ENCODE measurements at regions not wholly inside any gene's neighbourhood (a gene's known extent, or its start where the extent isn't known, plus 50 kb on each side); places are given as distances from the start of the nearest gene placed in this dataset.

GRCh38 chr6:119891206-119891605, 541.6 kb upstream of the MAN1A1 start:
- Mint-ChIP-seq H3K4me3 (no peak overlapping the region), H3K4me1 (ENCODE audit: low read depth) (no peaks in the 10 kb centered on the region), H3K27me3 (ENCODE audit: low read depth) (no peaks in the 10 kb centered on the region), H3K36me3 (ENCODE audit: low read depth) (no peaks in the 10 kb centered on the region), H3K27ac (no peak overlapping the region), H3K9me3 (ENCODE audit: insufficient read depth) (no peaks in the 10 kb centered on the region)
- ChIA-PET POLR2A (no interaction called here), CTCF (interaction anchor here (1.2 kb wide), 1 partner anchor 11 kb away, joined by 3 read pairs; no protein-coding TSS in a partner anchor)
- ATAC-seq (no peak), DNase-seq (no peak)

- H3K27me3 Mint-ChIP-seq (ENCODE audit: low read depth), result no peaks in the 10 kb centered on the region
- no peak overlapping the region for H3K27ac Mint-ChIP-seq
- H3K4me1 Mint-ChIP-seq (ENCODE audit: low read depth), result no peaks in the 10 kb centered on the region
- ATAC-seq (no peak), DNase-seq (no peak)
- no peaks in the 10 kb centered on the region for H3K9me3 Mint-ChIP-seq (ENCODE audit: insufficient read depth)
- CTCF ChIA-PET, result no interaction called here
- no peak overlapping the region for H3K4me3 Mint-ChIP-seq
- H3K36me3 Mint-ChIP-seq (ENCODE audit: low read depth), result no peaks in the 10 kb centered on the region
- POLR2A ChIA-PET, result no interaction called here
These were observed 540.9 kb upstream of the MAN1A1 start for GRCh38 chr6:119890470-119890869.

- H3K27ac Mint-ChIP-seq, result no peak overlapping the region
- no peak for DNase-seq
- no peak for ATAC-seq
- ChIA-PET POLR2A (no interaction called here), CTCF (no interaction called here)
- H3K27me3 Mint-ChIP-seq (ENCODE audit: low read depth), result no peaks in the 10 kb centered on the region
- H3K36me3 Mint-ChIP-seq (ENCODE audit: low read depth), result no peaks in the 10 kb centered on the region
- H3K4me3 Mint-ChIP-seq, result no peak overlapping the region
- no peaks in the 10 kb centered on the region for H3K4me1 Mint-ChIP-seq (ENCODE audit: low read depth)
- no peaks in the 10 kb centered on the region for H3K9me3 Mint-ChIP-seq (ENCODE audit: insufficient read depth)
These were observed 538.1 kb upstream of the MAN1A1 start for GRCh38 chr6:119887666-119888065.

GRCh38 chr6:119881416-119881815, 531.9 kb upstream of the MAN1A1 start:
- Mint-ChIP-seq H3K27ac (no peak overlapping the region), H3K36me3 (ENCODE audit: low read depth) (no peaks in the 10 kb centered on the region), H3K4me1 (ENCODE audit: low read depth) (no peaks in the 10 kb centered on the region), H3K4me3 (no peak overlapping the region), H3K27me3 (ENCODE audit: low read depth) (peaks cover 5% of the 10 kb centered on the region), H3K9me3 (ENCODE audit: insufficient read depth) (no peaks in the 10 kb centered on the region)
- ATAC-seq, result no peak
- POLR2A ChIA-PET, result no interaction called here
- CTCF ChIA-PET, result interaction anchor here (1.3 kb wide), 1 partner anchor 10 kb away, joined by 3 read pairs; no protein-coding TSS in a partner anchor
- no peak for DNase-seq

GRCh38 chr6:119880840-119881239, 531.3 kb upstream of the MAN1A1 start:
- H3K27me3 Mint-ChIP-seq (ENCODE audit: low read depth), result peaks cover 8% of the 10 kb centered on the region
- POLR2A ChIA-PET, result no interaction called here
- DNase-seq (no peak), ATAC-seq (no peak)
- H3K4me1 Mint-ChIP-seq (ENCODE audit: low read depth), result no peaks in the 10 kb centered on the region
- CTCF ChIA-PET, result interaction anchor here (1.3 kb wide), 1 partner anchor 11 kb away, joined by 3 read pairs; no protein-coding TSS in a partner anchor
- H3K36me3 Mint-ChIP-seq (ENCODE audit: low read depth), result no peaks in the 10 kb centered on the region
- H3K9me3 Mint-ChIP-seq (ENCODE audit: insufficient read depth), result no peaks in the 10 kb centered on the region
- H3K4me3 Mint-ChIP-seq, result no peak overlapping the region
- no peak overlapping the region for H3K27ac Mint-ChIP-seq

- ATAC-seq, result no peak
- no peak overlapping the region for H3K4me3 Mint-ChIP-seq
- CTCF ChIA-PET, result no interaction called here
These were observed 530.2 kb upstream of the MAN1A1 start for GRCh38 chr6:119879731-119880130.

GRCh38 chr6:119874381-119874780, 524.8 kb upstream of the MAN1A1 start:
- H3K4me1 Mint-ChIP-seq (ENCODE audit: low read depth), result no peaks in the 10 kb centered on the region
- no peaks in the 10 kb centered on the region for H3K9me3 Mint-ChIP-seq (ENCODE audit: insufficient read depth)
- POLR2A ChIA-PET, result no interaction called here
- DNase-seq (no peak), ATAC-seq (no peak)
- peaks cover 12% of the 10 kb centered on the region for H3K27me3 Mint-ChIP-seq (ENCODE audit: low read depth)
- H3K4me3 Mint-ChIP-seq, result no peak overlapping the region
- H3K36me3 Mint-ChIP-seq (ENCODE audit: low read depth), result no peaks in the 10 kb centered on the region
- CTCF ChIA-PET, result no interaction called here
- no peak overlapping the region for H3K27ac Mint-ChIP-seq

More at GRCh38 chr6:119879731-119880130, 530.2 kb upstream of the MAN1A1 start:
- Mint-ChIP-seq H3K4me1 (ENCODE audit: low read depth) (no peaks in the 10 kb centered on the region), H3K27me3 (ENCODE audit: low read depth) (peaks cover 8% of the 10 kb centered on the region), H3K36me3 (ENCODE audit: low read depth) (no peaks in the 10 kb centered on the region), H3K27ac (no peak overlapping the region), H3K9me3 (ENCODE audit: insufficient read depth) (no peaks in the 10 kb centered on the region)
- no peak for DNase-seq
- POLR2A ChIA-PET, result no interaction called here

- Mint-ChIP-seq H3K36me3 (ENCODE audit: low read depth) (no peaks in the 10 kb centered on the region), H3K4me1 (ENCODE audit: low read depth) (no peaks in the 10 kb centered on the region), H3K27ac (no peak overlapping the region), H3K27me3 (ENCODE audit: low read depth) (peaks cover 12% of the 10 kb centered on the region), H3K9me3 (ENCODE audit: insufficient read depth) (no peaks in the 10 kb centered on the region), H3K4me3 (no peak overlapping the region)
- ChIA-PET CTCF (no interaction called here), POLR2A (no interaction called here)
- DNase-seq (no peak), ATAC-seq (no peak)
These were observed 523.5 kb upstream of the MAN1A1 start for GRCh38 chr6:119873107-119873506.

GRCh38 chr6:119871520-119871919, 522.0 kb upstream of the MAN1A1 start:
- DNase-seq (no peak), ATAC-seq (no peak)
- Mint-ChIP-seq H3K27ac (no peak overlapping the region), H3K4me3 (no peak overlapping the region), H3K9me3 (ENCODE audit: insufficient read depth) (no peaks in the 10 kb centered on the region), H3K36me3 (ENCODE audit: low read depth) (no peaks in the 10 kb centered on the region), H3K4me1 (ENCODE audit: low read depth) (no peaks in the 10 kb centered on the region), H3K27me3 (ENCODE audit: low read depth) (peaks cover 7% of the 10 kb centered on the region)
- ChIA-PET CTCF (no interaction called here), POLR2A (no interaction called here)

- H3K4me3 Mint-ChIP-seq, result no peak overlapping the region
- H3K27ac Mint-ChIP-seq, result no peak overlapping the region
- ATAC-seq (no peak), DNase-seq (no peak)
- H3K27me3 Mint-ChIP-seq (ENCODE audit: low read depth), result peaks cover 2% of the 10 kb centered on the region
- no peaks in the 10 kb centered on the region for H3K36me3 Mint-ChIP-seq (ENCODE audit: low read depth)
- ChIA-PET POLR2A (no interaction called here), CTCF (no interaction called here)
- H3K4me1 Mint-ChIP-seq (ENCODE audit: low read depth), result no peaks in the 10 kb centered on the region
- no peaks in the 10 kb centered on the region for H3K9me3 Mint-ChIP-seq (ENCODE audit: insufficient read depth)
These were observed 516.1 kb upstream of the MAN1A1 start for GRCh38 chr6:119865466-119866350.

GRCh38 chr6:119862719-119863118, 513.2 kb upstream of the MAN1A1 start:
- ChIA-PET CTCF (no interaction called here), POLR2A (no interaction called here)
- Mint-ChIP-seq H3K27me3 (ENCODE audit: low read depth) (peaks cover 8% of the 10 kb centered on the region), H3K9me3 (ENCODE audit: insufficient read depth) (no peaks in the 10 kb centered on the region), H3K4me1 (ENCODE audit: low read depth) (no peaks in the 10 kb centered on the region), H3K4me3 (no peak overlapping the region), H3K36me3 (ENCODE audit: low read depth) (no peaks in the 10 kb centered on the region), H3K27ac (no peak overlapping the region)
- ATAC-seq, result no peak
- no peak for DNase-seq

GRCh38 chr6:119858901-119859300, 509.3 kb upstream of the MAN1A1 start:
- H3K27me3 Mint-ChIP-seq (ENCODE audit: low read depth), result peaks cover 5% of the 10 kb centered on the region
- no peak overlapping the region for H3K27ac Mint-ChIP-seq
- CTCF ChIA-PET, result no interaction called here
- ATAC-seq (no peak), DNase-seq (no peak)
- H3K9me3 Mint-ChIP-seq (ENCODE audit: insufficient read depth), result no peaks in the 10 kb centered on the region
- peaks cover 11% of the 10 kb centered on the region for H3K4me1 Mint-ChIP-seq (ENCODE audit: low read depth)
- POLR2A ChIA-PET, result no interaction called here
- no peak overlapping the region for H3K4me3 Mint-ChIP-seq
- no peaks in the 10 kb centered on the region for H3K36me3 Mint-ChIP-seq (ENCODE audit: low read depth)

- POLR2A ChIA-PET, result no interaction called here
- peak overlapping the region; percentile 56 for H3K4me3 Mint-ChIP-seq
- no peaks in the 10 kb centered on the region for H3K36me3 Mint-ChIP-seq (ENCODE audit: low read depth)
- H3K27me3 Mint-ChIP-seq (ENCODE audit: low read depth), result peaks cover 11% of the 10 kb centered on the region
- DNase-seq, result peak; percentile 34
- CTCF ChIA-PET, result interaction anchor here (0.6 kb wide), 1 partner anchor 45 kb away, joined by 4 read pairs; no protein-coding TSS in a partner anchor
- peak overlapping the region; percentile 17 for H3K27ac Mint-ChIP-seq
- no peaks in the 10 kb centered on the region for H3K9me3 Mint-ChIP-seq (ENCODE audit: insufficient read depth)
- peak; percentile 97 for ATAC-seq
- H3K4me1 Mint-ChIP-seq (ENCODE audit: low read depth), result peaks cover 11% of the 10 kb centered on the region
These were observed 506.6 kb upstream of the MAN1A1 start for GRCh38 chr6:119856136-119856535.
